ENCODE measurements at regions not wholly inside any gene's neighbourhood (a gene's known extent, or its start where the extent isn't known, plus 50 kb on each side); places are given as distances from the start of the nearest gene placed in this dataset.
"Not testable (repeated sequence)": the region's sequence is repeated elsewhere in the genome, so short reads cannot be mapped to it uniquely, and the experiment has no call there.

GRCh38 chr1:65577278-65577677 is 156.8 kb downstream of the LEPR start:
- no peak for TF ChIP-seq CTCF (IDR thresholded peaks at IDR 0.05)
- H3K27ac ChIP-seq: no peak overlapping the region
- no peak for ATAC-seq
- intact Hi-C loops (cut with DNase I): no loop called here
- H3K36me3 ChIP-seq: peaks cover 0 to 6% of the 10 kb centered on the region in 2 donors
- H3K4me1 ChIP-seq: no peaks in the 10 kb centered on the region
- no peak overlapping the region for H3K4me3 ChIP-seq
- no peaks in the 10 kb centered on the region for H3K9me3 ChIP-seq
- H3K27me3 ChIP-seq: no peaks in the 10 kb centered on the region
- DNase-seq: no peak

GRCh38 chr1:65577982-65578381 is 157.5 kb downstream of the LEPR start:
- H3K36me3 ChIP-seq; DNase-seq; H3K4me3 ChIP-seq; H3K9me3 ChIP-seq; H3K27ac ChIP-seq; H3K4me1 ChIP-seq; intact Hi-C loops (cut with DNase I); H3K27me3 ChIP-seq; ATAC-seq: not testable (repeated sequence)

GRCh38 chr1:65581119-65581518 is 160.7 kb downstream of the LEPR start:
- peaks cover 0 to 11% of the 10 kb centered on the region in 2 donors for H3K9me3 ChIP-seq
- no peaks in the 10 kb centered on the region for H3K27me3 ChIP-seq
- H3K27ac ChIP-seq: no peak overlapping the region
- ATAC-seq (no peak), DNase-seq (no peak)
- H3K4me3 ChIP-seq: no peak overlapping the region
- TF ChIP-seq CTCF (IDR thresholded peaks at IDR 0.05): no peak
- no peaks in the 10 kb centered on the region for H3K4me1 ChIP-seq
- peaks cover 0 to 1% of the 10 kb centered on the region in 2 donors for H3K36me3 ChIP-seq
- intact Hi-C loops (cut with DNase I): no loop called here

- intact Hi-C loops (cut with DNase I): no loop called here
- H3K36me3 ChIP-seq: no peaks in the 10 kb centered on the region
- no peak for TF ChIP-seq CTCF (IDR thresholded peaks at IDR 0.05)
- H3K27ac ChIP-seq: no peak overlapping the region
- no peaks in the 10 kb centered on the region for H3K27me3 ChIP-seq
- no peaks in the 10 kb centered on the region for H3K4me1 ChIP-seq
- DNase-seq (no peak), ATAC-seq (no peak)
- H3K9me3 ChIP-seq: peaks cover 0 to 11% of the 10 kb centered on the region in 2 donors
- no peak overlapping the region for H3K4me3 ChIP-seq
These were observed 163.9 kb downstream of the LEPR start for GRCh38 chr1:65584399-65584798.

GRCh38 chr1:65590279-65590678 is 169.8 kb downstream of the LEPR start:
- H3K9me3 ChIP-seq: no peaks in the 10 kb centered on the region
- no peaks in the 10 kb centered on the region for H3K27me3 ChIP-seq
- H3K36me3 ChIP-seq: no peaks in the 10 kb centered on the region
- no peak for TF ChIP-seq CTCF (IDR thresholded peaks at IDR 0.05)
- H3K27ac ChIP-seq: no peak overlapping the region
- DNase-seq (no peak), ATAC-seq (no peak)
- no peak overlapping the region for H3K4me3 ChIP-seq
- no peaks in the 10 kb centered on the region for H3K4me1 ChIP-seq
- intact Hi-C loops (cut with DNase I): no loop called here

GRCh38 chr1:65593516-65593915 is 173.0 kb downstream of the LEPR start:
- intact Hi-C loops (cut with DNase I): no loop called here
- Histone ChIP-seq H3K27ac (no peak overlapping the region), H3K27me3 (no peaks in the 10 kb centered on the region), H3K4me3 (no peak overlapping the region), H3K36me3 (no peaks in the 10 kb centered on the region), H3K4me1 (no peaks in the 10 kb centered on the region), H3K9me3 (no peaks in the 10 kb centered on the region)
- ATAC-seq (no peak), DNase-seq (no peak)
- TF ChIP-seq CTCF (IDR thresholded peaks at IDR 0.05): no peak

All from left lung (tissue), 4 donors.